ENCODE measurements at regions not wholly inside any gene's neighbourhood (a gene's known extent, or its start where the extent isn't known, plus 50 kb on each side); places are given as distances from the start of the nearest gene placed in this dataset.

DNA sequence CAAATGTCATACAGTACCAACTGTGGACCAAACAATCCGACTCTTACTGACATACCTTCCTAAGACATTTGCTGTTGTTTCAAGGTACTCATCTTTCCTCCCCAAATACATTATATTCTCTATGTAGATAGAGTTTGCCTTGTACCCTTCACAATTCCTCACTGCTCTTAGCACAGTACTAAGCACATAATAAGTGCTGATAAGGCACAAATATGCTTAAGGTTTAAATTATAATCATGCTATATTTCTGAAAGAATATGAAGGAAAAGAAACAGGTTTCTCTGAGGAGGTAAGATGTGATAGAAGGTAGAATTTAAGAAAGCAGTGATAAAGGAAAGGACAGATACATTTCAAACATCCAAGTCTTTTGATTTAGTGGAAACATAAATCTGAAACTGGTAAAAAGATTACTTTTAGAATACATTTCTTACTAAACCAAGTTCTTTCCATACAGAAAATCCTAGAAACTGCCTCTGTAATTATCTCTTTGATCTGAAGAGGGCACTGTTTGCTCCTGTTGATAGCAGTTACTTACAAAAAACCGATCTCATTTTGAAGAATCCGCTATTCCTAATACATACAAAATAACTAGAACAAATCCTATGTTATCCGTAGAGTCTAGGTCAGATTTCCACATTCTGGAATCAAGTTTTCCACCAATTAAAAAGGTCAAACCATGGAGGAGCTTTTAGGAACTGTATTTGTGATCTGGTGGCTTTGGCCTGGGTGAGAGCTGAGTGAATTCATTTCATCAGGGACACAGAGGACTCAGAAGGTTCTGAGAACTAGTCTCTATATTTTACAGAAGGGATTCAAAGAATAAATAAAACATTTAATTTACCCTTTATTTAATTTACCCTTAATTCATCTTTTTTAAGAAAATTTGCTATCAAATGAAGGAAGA lies 311.9 kb downstream of the DAD1 start (continued):
- TF ChIP-seq, protein P1, sequence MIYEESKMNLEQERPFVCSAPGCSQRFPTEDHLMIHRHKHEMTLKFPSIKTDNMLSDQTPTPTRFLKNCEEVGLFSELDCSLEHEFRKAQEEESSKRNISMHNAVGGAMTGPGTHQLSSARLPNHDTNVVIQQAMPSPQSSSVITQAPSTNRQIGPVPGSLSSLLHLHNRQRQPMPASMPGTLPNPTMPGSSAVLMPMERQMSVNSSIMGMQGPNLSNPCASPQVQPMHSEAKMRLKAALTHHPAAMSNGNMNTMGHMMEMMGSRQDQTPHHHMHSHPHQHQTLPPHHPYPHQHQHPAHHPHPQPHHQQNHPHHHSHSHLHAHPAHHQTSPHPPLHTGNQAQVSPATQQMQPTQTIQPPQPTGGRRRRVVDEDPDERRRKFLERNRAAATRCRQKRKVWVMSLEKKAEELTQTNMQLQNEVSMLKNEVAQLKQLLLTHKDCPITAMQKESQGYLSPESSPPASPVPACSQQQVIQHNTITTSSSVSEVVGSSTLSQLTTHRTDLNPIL (CRISPR knock-in tag; IDR thresholded peaks at IDR 0.05; ENCODE audit: low read depth), result no peak
- TF ChIP-seq, protein P2, sequence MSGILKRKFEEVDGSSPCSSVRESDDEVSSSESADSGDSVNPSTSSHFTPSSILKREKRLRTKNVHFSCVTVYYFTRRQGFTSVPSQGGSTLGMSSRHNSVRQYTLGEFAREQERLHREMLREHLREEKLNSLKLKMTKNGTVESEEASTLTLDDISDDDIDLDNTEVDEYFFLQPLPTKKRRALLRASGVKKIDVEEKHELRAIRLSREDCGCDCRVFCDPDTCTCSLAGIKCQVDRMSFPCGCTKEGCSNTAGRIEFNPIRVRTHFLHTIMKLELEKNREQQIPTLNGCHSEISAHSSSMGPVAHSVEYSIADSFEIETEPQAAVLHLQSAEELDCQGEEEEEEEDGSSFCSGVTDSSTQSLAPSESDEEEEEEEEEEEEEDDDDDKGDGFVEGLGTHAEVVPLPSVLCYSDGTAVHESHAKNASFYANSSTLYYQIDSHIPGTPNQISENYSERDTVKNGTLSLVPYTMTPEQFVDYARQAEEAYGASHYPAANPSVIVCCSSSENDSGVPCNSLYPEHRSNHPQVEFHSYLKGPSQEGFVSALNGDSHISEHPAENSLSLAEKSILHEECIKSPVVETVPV (CRISPR knock-in tag; IDR thresholded peaks at IDR 0.05), result no peak
- TF ChIP-seq ARNTL (CRISPR knock-in tag; IDR thresholded peaks at IDR 0.05; ENCODE audit: borderline replicate concordance, low read depth) (no peak), ZNF70 (CRISPR knock-in tag; IDR thresholded peaks at IDR 0.05) (no peak)

DNA sequence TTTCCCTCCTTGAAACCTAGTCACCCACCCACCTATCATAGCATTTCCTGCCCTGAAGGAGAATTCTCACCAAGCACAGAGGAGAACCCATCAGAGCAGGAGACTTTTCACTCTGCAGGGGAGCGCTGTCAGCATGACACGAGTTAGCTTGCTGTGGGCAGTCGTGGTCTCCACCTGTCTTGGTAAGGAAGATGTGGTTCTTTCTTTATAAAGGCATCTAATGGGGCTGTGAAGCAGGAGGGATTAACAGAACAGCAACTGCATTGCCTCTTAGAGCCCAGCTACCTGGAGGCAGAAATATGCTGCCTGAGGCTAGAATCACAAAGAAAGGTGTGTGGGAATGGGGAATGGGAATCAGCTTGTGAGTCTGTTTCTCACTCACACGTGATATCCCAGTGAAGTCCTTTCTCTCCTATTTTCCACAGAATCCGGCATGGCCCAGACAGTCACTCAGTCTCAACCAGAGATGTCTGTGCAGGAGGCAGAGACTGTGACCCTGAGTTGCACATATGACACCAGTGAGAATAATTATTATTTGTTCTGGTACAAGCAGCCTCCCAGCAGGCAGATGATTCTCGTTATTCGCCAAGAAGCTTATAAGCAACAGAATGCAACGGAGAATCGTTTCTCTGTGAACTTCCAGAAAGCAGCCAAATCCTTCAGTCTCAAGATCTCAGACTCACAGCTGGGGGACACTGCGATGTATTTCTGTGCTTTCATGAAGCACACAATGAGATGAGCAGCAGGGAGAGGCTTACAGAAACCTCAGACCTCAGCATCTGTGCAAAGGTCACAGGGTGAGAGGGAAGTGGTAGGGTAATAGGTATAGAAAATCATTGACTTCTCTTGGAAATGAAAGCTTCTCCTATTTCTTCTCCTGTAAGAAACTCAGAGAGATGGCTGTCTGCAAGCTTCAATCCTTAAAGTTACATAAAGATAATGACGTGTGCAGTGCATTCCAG lies 316.9 kb downstream of the DAD1 start:
- no peak for ATAC-seq
- TF ChIP-seq OSR1 (CRISPR knock-in tag; IDR thresholded peaks at IDR 0.05), result no peak
- TF ChIP-seq, protein P3, sequence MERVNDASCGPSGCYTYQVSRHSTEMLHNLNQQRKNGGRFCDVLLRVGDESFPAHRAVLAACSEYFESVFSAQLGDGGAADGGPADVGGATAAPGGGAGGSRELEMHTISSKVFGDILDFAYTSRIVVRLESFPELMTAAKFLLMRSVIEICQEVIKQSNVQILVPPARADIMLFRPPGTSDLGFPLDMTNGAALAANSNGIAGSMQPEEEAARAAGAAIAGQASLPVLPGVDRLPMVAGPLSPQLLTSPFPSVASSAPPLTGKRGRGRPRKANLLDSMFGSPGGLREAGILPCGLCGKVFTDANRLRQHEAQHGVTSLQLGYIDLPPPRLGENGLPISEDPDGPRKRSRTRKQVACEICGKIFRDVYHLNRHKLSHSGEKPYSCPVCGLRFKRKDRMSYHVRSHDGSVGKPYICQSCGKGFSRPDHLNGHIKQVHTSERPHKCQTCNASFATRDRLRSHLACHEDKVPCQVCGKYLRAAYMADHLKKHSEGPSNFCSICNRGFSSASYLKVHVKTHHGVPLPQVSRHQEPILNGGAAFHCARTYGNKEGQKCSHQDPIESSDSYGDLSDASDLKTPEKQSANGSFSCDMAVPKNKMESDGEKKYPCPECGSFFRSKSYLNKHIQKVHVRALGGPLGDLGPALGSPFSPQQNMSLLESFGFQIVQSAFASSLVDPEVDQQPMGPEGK (CRISPR knock-in tag; IDR thresholded peaks at IDR 0.05; ENCODE audit: borderline replicate concordance), result no peak

DNA sequence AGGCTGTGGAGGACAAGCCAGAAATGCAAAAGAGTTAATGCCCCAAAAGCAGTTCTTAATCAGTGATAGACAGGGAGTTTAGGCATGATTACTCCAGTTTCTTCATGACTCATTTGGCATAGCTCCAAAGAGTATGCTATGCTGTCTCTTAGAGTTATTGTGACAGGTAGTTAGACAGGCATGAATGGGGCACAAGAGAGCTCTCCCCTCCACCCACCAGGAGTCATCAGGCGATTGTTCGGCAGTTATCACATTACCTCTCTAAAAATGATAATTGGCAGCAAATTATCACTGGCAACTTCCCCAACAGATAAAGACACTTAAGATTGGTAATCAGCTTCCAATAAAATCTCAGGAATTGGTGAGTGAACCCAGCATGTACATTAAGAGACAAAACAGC lies 320.1 kb downstream of the DAD1 start:
- ATAC-seq, result no peak
- no peak for TF ChIP-seq BACH2 (CRISPR knock-in tag; IDR thresholded peaks at IDR 0.05; ENCODE audit: borderline replicate concordance)
- no peak for TF ChIP-seq RARB (CRISPR knock-in tag; IDR thresholded peaks at IDR 0.05)
- no peak for TF ChIP-seq ZFP30 (CRISPR knock-in tag; IDR thresholded peaks at IDR 0.05)
- no peak for TF ChIP-seq ZNF8 (CRISPR knock-in tag; IDR thresholded peaks at IDR 0.05)
- no peak for TF ChIP-seq ESRRG (CRISPR knock-in tag; IDR thresholded peaks at IDR 0.05)
- TF ChIP-seq, protein P1 (CRISPR knock-in tag; IDR thresholded peaks at IDR 0.05; ENCODE audit: low read depth), result no peak
- no peak for TF ChIP-seq SNAI2 (CRISPR knock-in tag; IDR thresholded peaks at IDR 0.05)
- TF ChIP-seq GLIS3 (CRISPR knock-in tag; IDR thresholded peaks at IDR 0.05), result no peak
- no peak for TF ChIP-seq TCF4 (CRISPR knock-in tag; IDR thresholded peaks at IDR 0.05; ENCODE audit: borderline replicate concordance)
- no peak for TF ChIP-seq OSR1 (CRISPR knock-in tag; IDR thresholded peaks at IDR 0.05)
- no peak for TF ChIP-seq CSDC2 (CRISPR knock-in tag; IDR thresholded peaks at IDR 0.05)
- no peak for TF ChIP-seq ZFP3 (CRISPR knock-in tag; IDR thresholded peaks at IDR 0.05)
- no peak for TF ChIP-seq ZNF565 (CRISPR knock-in tag; conservative IDR thresholded peaks at IDR 0.05; ENCODE audit: low read depth)
- TF ChIP-seq ISL1 (CRISPR knock-in tag; IDR thresholded peaks at IDR 0.05), result no peak

DNA sequence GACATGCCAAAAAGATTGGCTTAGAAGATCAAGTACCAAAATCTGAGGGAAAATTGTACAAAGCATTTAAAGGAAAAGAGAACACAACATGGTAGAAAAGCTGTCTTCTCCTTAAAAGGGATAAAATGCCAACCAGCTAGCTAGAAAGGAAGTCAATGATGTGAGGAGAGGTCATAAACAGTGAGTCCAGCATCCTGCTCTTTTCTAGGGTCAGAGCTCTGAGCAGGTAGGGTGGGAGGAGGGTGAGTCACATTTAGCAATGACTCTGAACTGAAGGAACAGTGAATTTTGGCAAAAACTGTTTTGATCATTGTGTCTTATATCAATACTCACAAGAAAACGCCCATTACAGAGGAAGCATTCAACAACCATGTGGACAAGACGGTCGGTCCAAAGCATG lies 322.3 kb downstream of the DAD1 start:
- no peak for ATAC-seq
- TF ChIP-seq, protein P3 (CRISPR knock-in tag; IDR thresholded peaks at IDR 0.05; ENCODE audit: borderline replicate concordance), result no peak
- TF ChIP-seq ISL1 (CRISPR knock-in tag; IDR thresholded peaks at IDR 0.05) (no peak), GLIS3 (CRISPR knock-in tag; IDR thresholded peaks at IDR 0.05) (no peak), ZNF70 (CRISPR knock-in tag; IDR thresholded peaks at IDR 0.05) (no peak), ZFP30 (CRISPR knock-in tag; IDR thresholded peaks at IDR 0.05) (no peak), ARNTL (CRISPR knock-in tag; IDR thresholded peaks at IDR 0.05; ENCODE audit: borderline replicate concordance, low read depth) (no peak), ZC3H10 (CRISPR knock-in tag; IDR thresholded peaks at IDR 0.05) (no peak), OSR1 (CRISPR knock-in tag; IDR thresholded peaks at IDR 0.05) (no peak), TOX (CRISPR knock-in tag; IDR thresholded peaks at IDR 0.05; ENCODE audit: borderline replicate concordance) (no peak)
- TF ChIP-seq, protein P1 (CRISPR knock-in tag; IDR thresholded peaks at IDR 0.05; ENCODE audit: low read depth), result no peak
- TF ChIP-seq, protein P4, sequence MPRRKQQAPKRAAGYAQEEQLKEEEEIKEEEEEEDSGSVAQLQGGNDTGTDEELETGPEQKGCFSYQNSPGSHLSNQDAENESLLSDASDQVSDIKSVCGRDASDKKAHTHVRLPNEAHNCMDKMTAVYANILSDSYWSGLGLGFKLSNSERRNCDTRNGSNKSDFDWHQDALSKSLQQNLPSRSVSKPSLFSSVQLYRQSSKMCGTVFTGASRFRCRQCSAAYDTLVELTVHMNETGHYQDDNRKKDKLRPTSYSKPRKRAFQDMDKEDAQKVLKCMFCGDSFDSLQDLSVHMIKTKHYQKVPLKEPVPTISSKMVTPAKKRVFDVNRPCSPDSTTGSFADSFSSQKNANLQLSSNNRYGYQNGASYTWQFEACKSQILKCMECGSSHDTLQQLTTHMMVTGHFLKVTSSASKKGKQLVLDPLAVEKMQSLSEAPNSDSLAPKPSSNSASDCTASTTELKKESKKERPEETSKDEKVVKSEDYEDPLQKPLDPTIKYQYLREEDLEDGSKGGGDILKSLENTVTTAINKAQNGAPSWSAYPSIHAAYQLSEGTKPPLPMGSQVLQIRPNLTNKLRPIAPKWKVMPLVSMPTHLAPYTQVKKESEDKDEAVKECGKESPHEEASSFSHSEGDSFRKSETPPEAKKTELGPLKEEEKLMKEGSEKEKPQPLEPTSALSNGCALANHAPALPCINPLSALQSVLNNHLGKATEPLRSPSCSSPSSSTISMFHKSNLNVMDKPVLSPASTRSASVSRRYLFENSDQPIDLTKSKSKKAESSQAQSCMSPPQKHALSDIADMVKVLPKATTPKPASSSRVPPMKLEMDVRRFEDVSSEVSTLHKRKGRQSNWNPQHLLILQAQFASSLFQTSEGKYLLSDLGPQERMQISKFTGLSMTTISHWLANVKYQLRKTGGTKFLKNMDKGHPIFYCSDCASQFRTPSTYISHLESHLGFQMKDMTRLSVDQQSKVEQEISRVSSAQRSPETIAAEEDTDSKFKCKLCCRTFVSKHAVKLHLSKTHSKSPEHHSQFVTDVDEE (CRISPR knock-in tag; IDR thresholded peaks at IDR 0.05), result no peak
